HepG2 (cell line): ENCODE measurements at regions not wholly inside any gene's neighbourhood (a gene's known extent, or its start where the extent isn't known, plus 50 kb on each side); places are given as distances from the start of the nearest gene placed in this dataset.

ENCODE experiments used
- ATAC-seq: fragments of 200-7000 bp; cut with Tn5 transposase; 3 replicates; pipeline ENCODE4 v1.9.1; 2020; ENCODE audit warnings: mild to moderate bottlenecking, moderate library complexity
- BruUV-seq: library from RNA; stranded (reverse); fragments of 400-500 nt; replicated peaks from 2 replicates; lab custom pipeline; 2021; lab: Mats Ljungman, UMichigan
- CTCF ChIA-PET: fragments of 300-600 bp; formaldehyde crosslinking; extraction: SDS; loops from one replicate; lab custom pipeline; 2021; ENCODE audit warnings: low total read pairs, inconsistent platforms, low intra/inter-chr PET ratio; lab: Yijun Ruan, JAX
- POLR2A ChIA-PET: fragments of 350-600 bp; sonication (Branson Sonifier 250); formaldehyde crosslinking; loops from one replicate; lab custom pipeline; 2020; ENCODE audit warnings: antibody characterized with exemption, inconsistent platforms; lab: Yijun Ruan, JAX
- DNase-seq: peaks from one replicate; pipeline ENCODE4 v3.0.0-alpha.2; 2015; ENCODE audit warnings: low spot score
- FAIRE-seq: peaks from 3 replicates; lab custom pipeline; 2011; peaks lifted over from hg19 to GRCh38; lab: Jason Lieb, UNC
- H2AFZ ChIP-seq: one replicate; pipeline ENCODE4 v1.6.1; 2011; ENCODE audit warnings: low read length, inconsistent platforms
- H3K27ac ChIP-seq: fragments of 300-600 bp; 3 replicates; pipeline ENCODE4 v1.8.0; 2011; ENCODE audit warnings: mixed run types, mild to moderate bottlenecking, mixed read lengths, low read length, inconsistent platforms; ENCODE audit not compliant: insufficient read depth; ENCODE audit errors: extremely low read length
- H3K27me3 ChIP-seq, 2 experiments: fragments of 200-600 bp in 1 of 2; 2 replicates in 1 of 2; 3 replicates in 1 of 2; pipeline versions ENCODE4 v1.6.0 to v1.8.0; 2011; ENCODE audit warnings: low read length in 2 of 2, mild to moderate bottlenecking in 2 of 2, moderate library complexity in 2 of 2, inconsistent platforms in 1 of 2; ENCODE audit not compliant: insufficient read depth in 2 of 2, control insufficient read depth in 1 of 2
- H3K36me3 ChIP-seq, 2 experiments: fragments of 200-600 bp in 1 of 2; replicated peaks in 1 of 2; 2 replicates in 1 of 2; 3 replicates in 1 of 2; pipeline versions ENCODE4 v1.5.1 to v1.8.0; 2011; ENCODE audit warnings: low read length in 2 of 2, inconsistent platforms in 1 of 2; ENCODE audit not compliant: insufficient read depth in 2 of 2, control insufficient read depth in 1 of 2
- H3K4me1 ChIP-seq: 2 replicates; pipeline ENCODE4 v1.5.1; 2012; ENCODE audit warnings: low read length, inconsistent platforms; ENCODE audit not compliant: insufficient read depth
- H3K4me2 ChIP-seq: 2 replicates; pipeline ENCODE4 v1.6.0; 2011; ENCODE audit warnings: low read depth, low read length, inconsistent platforms
- H3K4me3 ChIP-seq, 3 experiments: fragments of 200-600 bp in 1 of 3; sonication (generic), shearing (Covaris generic) in 1 of 3; replicated peaks in 1 of 3; 2 replicates each; pipeline ENCODE4 v1.5.1; 2011 to 2016; ENCODE audit warnings: low read length in 3 of 3, inconsistent platforms in 2 of 3, low read depth in 2 of 3, mild to moderate bottlenecking in 2 of 3, control low read depth in 1 of 3, mixed read lengths in 1 of 3; ENCODE audit not compliant: insufficient read depth in 1 of 3
- H3K79me2 ChIP-seq: one replicate; pipeline ENCODE4 v1.6.1; 2011; ENCODE audit warnings: low read length, inconsistent platforms; ENCODE audit not compliant: insufficient read depth
- H3K9ac ChIP-seq: 2 replicates; pipeline ENCODE4 v1.6.0; 2011; ENCODE audit warnings: mild to moderate bottlenecking, low read depth, low read length, inconsistent platforms; ENCODE audit not compliant: insufficient read depth
- H3K9me3 ChIP-seq: 2 replicates; pipeline ENCODE4 v1.5.1; 2012; ENCODE audit warnings: mild to moderate bottlenecking, low read length
- H4K20me1 ChIP-seq: 2 replicates; pipeline ENCODE4 v1.6.0; 2011; ENCODE audit warnings: inconsistent platforms, mild to moderate bottlenecking, low read length, moderate library complexity; ENCODE audit not compliant: insufficient read depth
- CCDC6 ChIP-seq: sonication (generic); formaldehyde crosslinking; IDR thresholded peaks from 2 replicates; pipeline ENCODE4 v1.8.1; 2022; ENCODE audit warnings: mild to moderate bottlenecking, missing genetic modification reagents, moderate library complexity
- CREM ChIP-seq, 2 experiments: sonication (generic) in 1 of 2; formaldehyde crosslinking in 1 of 2; IDR thresholded peaks; 2 replicates each; pipeline versions ENCODE4 v1.4.0 to v1.6.1; 2016 to 2020; ENCODE audit warnings: antibody characterized with exemption in 1 of 2, mild to moderate bottlenecking in 1 of 2, missing genetic modification reagents in 1 of 2
- DMAP1 ChIP-seq: IDR thresholded peaks from 2 replicates; pipeline ENCODE4 v1.6.1; 2016
- NFYC ChIP-seq: IDR thresholded peaks from 2 replicates; pipeline ENCODE4 v1.6.1; 2016; ENCODE audit warnings: missing genetic modification reagents, missing compliant biosample characterization
- PAXIP1 ChIP-seq: sonication (generic); formaldehyde crosslinking; conservative IDR thresholded peaks from 2 replicates; pipeline ENCODE4 v1.4.0; 2020; ENCODE audit warnings: mild to moderate bottlenecking, missing genetic modification reagents, moderate library complexity
- SIX4 ChIP-seq: sonication (generic); formaldehyde crosslinking; IDR thresholded peaks from 2 replicates; pipeline ENCODE4 v1.4.0; 2020; ENCODE audit warnings: missing genetic modification reagents
- ZNF589 ChIP-seq: sonication (generic); formaldehyde crosslinking; conservative IDR thresholded peaks from 2 replicates; pipeline ENCODE4 v1.8.0; 2022; ENCODE audit warnings: mild to moderate bottlenecking, moderate library complexity, missing genetic modification reagents
- ZNF737 ChIP-seq: sonication (generic); formaldehyde crosslinking; IDR thresholded peaks from 2 replicates; pipeline ENCODE4 v1.5.0; 2020; ENCODE audit warnings: missing genetic modification reagents, mild to moderate bottlenecking, borderline replicate concordance
- WGBS: methylation state at CpG from one replicate; pipeline ENCODE4 v1.1.6; 2017; ENCODE audit warnings: low lambda C conversion rate; 5-methylcytosine and 5-hydroxymethylcytosine counted together
- in situ Hi-C: cut with HindIII; loops from 2 replicates; pipeline ENCODE4 v1.10.0; 2017; ENCODE audit warnings: low pct_unique_long_range_greater_than_20kb; ENCODE audit not compliant: extremely low pct_ligation_motif_present
- intact Hi-C: fragments of 100-400 bp; cut with micrococcal nuclease; formaldehyde crosslinking; loops from one replicate; pipeline ENCODE4 v1.10.0; 2022; ENCODE audit not compliant: unreplicated experiment
- TF ChIP-seq, protein P1 (sequence below): IDR thresholded peaks from 2 replicates; pipeline ENCODE4 v1.6.1; 2018; ENCODE audit warnings: missing genetic modification reagents
- TF ChIP-seq, protein P2 (sequence below): sonication (generic); formaldehyde crosslinking; conservative IDR thresholded peaks from 2 replicates; pipeline ENCODE4 v1.4.0; 2020; ENCODE audit warnings: missing genetic modification reagents
- TF ChIP-seq, protein P3 (sequence below): sonication (generic); formaldehyde crosslinking; IDR thresholded peaks from 2 replicates; pipeline ENCODE4 v1.4.0; 2020; ENCODE audit warnings: missing genetic modification reagents

DNA sequence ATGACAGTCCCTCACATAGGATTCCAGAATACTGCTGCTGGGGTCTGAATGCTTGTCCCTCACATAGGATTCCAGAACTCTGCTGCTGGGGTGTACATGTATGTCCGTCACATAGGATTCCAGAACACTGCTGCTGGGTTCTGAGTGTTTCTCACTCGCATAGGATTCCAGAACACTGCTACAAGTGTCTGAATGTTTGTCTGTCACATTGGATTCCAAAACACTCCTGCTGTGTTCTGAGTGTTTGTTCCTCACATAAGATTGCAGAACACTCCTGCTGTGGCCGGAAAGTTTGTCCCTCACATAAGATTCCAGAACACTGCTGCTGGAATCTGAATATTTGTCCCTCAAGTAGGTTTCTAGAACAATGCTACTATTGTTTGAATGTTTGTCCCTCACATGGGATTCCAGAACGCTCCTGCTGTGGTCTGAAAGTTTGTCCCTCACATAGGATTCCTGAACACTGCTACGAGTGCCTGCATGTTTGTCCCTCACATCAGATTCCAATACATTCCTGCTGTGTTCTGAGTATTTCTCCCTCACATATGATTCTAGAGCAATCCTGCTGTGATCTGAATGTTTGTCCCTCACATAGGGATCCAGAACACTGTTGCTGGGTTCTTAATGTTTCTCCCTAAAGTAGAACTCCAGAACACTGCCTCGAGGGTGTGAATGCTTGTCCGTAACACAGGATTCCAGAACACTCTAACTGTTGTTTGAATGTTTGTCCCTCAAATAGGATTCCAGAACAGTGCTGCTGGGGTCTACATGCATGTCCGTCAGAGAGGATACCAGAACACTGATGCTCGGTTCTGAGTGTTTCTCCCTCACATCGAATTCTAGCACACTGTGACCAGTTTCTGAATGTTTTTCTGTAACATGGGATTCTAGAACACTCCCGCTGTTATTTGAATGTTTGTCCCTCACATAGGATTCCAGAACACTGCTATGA is 200.4 kb downstream of the FOXD4L6 start (continued):
- TF ChIP-seq, protein P1, sequence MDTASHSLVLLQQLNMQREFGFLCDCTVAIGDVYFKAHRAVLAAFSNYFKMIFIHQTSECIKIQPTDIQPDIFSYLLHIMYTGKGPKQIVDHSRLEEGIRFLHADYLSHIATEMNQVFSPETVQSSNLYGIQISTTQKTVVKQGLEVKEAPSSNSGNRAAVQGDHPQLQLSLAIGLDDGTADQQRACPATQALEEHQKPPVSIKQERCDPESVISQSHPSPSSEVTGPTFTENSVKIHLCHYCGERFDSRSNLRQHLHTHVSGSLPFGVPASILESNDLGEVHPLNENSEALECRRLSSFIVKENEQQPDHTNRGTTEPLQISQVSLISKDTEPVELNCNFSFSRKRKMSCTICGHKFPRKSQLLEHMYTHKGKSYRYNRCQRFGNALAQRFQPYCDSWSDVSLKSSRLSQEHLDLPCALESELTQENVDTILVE (CRISPR knock-in tag): no peak

- in situ Hi-C loops (no loop called here), intact Hi-C loops (no loop called here)
- FAIRE-seq: no peak
- Histone ChIP-seq H2AFZ (no peak overlapping the region), H3K36me3 (no peaks in the 10 kb centered on the region), H3K4me1 (no peaks in the 10 kb centered on the region), H3K4me3 (no peak overlapping the region), H3K27me3 (no peaks in the 10 kb centered on the region; a peak in 1 of 5 replicates), H4K20me1 (no peaks in the 10 kb centered on the region), H3K9ac (no peak overlapping the region), H3K27ac (no peak overlapping the region), H3K79me2 (no peaks in the 10 kb centered on the region), H3K9me3 (peaks cover 6% of the 10 kb centered on the region; the same call in 1 of the 2 replicates), H3K4me2 (no peak overlapping the region)
- no TSS peak for BruUV-seq
- ATAC-seq: no peak
- TF ChIP-seq CCDC6 (no peak), CREM (IDR thresholded peaks at IDR 0.05) (no peak), CREM (CRISPR knock-in tag; IDR thresholded peaks at IDR 0.05) (no peak), PAXIP1 (CRISPR knock-in tag) (no peak), ZNF589 (CRISPR knock-in tag) (no peak), NFYC (CRISPR knock-in tag) (no peak), ZNF737 (CRISPR knock-in tag) (no peak), DMAP1 (CRISPR knock-in tag) (no peak), SIX4 (no peak)
- TF ChIP-seq, protein P2, sequence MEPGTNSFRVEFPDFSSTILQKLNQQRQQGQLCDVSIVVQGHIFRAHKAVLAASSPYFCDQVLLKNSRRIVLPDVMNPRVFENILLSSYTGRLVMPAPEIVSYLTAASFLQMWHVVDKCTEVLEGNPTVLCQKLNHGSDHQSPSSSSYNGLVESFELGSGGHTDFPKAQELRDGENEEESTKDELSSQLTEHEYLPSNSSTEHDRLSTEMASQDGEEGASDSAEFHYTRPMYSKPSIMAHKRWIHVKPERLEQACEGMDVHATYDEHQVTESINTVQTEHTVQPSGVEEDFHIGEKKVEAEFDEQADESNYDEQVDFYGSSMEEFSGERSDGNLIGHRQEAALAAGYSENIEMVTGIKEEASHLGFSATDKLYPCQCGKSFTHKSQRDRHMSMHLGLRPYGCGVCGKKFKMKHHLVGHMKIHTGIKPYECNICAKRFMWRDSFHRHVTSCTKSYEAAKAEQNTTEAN (CRISPR knock-in tag): no peak
- TF ChIP-seq, protein P3, sequence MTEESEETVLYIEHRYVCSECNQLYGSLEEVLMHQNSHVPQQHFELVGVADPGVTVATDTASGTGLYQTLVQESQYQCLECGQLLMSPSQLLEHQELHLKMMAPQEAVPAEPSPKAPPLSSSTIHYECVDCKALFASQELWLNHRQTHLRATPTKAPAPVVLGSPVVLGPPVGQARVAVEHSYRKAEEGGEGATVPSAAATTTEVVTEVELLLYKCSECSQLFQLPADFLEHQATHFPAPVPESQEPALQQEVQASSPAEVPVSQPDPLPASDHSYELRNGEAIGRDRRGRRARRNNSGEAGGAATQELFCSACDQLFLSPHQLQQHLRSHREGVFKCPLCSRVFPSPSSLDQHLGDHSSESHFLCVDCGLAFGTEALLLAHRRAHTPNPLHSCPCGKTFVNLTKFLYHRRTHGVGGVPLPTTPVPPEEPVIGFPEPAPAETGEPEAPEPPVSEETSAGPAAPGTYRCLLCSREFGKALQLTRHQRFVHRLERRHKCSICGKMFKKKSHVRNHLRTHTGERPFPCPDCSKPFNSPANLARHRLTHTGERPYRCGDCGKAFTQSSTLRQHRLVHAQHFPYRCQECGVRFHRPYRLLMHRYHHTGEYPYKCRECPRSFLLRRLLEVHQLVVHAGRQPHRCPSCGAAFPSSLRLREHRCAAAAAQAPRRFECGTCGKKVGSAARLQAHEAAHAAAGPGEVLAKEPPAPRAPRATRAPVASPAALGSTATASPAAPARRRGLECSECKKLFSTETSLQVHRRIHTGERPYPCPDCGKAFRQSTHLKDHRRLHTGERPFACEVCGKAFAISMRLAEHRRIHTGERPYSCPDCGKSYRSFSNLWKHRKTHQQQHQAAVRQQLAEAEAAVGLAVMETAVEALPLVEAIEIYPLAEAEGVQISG (CRISPR knock-in tag): no peak
- ChIA-PET POLR2A (no interaction called here), CTCF (no interaction called here)
- no peak for DNase-seq
- WGBS: 27% methylated on average over 4 of the region's 4 CpGs
Measured at GRCh38 chr9:40927260-40927631, 201.2 kb downstream of the FOXD4L6 start.
